ENCODE measurements at regions not wholly inside any gene's neighbourhood (a gene's known extent, or its start where the extent isn't known, plus 50 kb on each side); places are given as distances from the start of the nearest gene placed in this dataset.

DNA sequence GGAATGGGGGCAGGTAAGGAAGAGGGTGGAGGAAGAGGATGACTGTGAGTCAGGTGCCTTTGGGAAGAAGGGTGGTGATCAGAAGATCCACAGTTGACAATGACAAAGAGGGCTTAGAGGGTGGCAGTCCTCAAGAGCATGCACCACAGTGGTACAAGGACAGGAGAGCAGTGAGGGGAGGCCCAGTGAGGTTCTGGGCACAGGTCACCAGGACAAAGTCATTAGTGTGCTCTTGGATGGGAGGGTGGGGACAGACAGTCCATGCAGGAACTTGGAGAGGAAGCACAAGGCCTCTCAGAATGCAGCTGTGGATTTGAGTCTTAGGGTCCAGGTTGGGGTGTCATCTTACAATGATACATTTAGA, 75.1 kb downstream of the RHOU start:
- no peaks in the 10 kb centered on the region for H3K27me3 ChIP-seq (replicated peaks; ENCODE audit: insufficient read depth)
- no peak for ATAC-seq (ENCODE audit: insufficient number of reproducible peaks, low FRiP score, low read depth)

DNA sequence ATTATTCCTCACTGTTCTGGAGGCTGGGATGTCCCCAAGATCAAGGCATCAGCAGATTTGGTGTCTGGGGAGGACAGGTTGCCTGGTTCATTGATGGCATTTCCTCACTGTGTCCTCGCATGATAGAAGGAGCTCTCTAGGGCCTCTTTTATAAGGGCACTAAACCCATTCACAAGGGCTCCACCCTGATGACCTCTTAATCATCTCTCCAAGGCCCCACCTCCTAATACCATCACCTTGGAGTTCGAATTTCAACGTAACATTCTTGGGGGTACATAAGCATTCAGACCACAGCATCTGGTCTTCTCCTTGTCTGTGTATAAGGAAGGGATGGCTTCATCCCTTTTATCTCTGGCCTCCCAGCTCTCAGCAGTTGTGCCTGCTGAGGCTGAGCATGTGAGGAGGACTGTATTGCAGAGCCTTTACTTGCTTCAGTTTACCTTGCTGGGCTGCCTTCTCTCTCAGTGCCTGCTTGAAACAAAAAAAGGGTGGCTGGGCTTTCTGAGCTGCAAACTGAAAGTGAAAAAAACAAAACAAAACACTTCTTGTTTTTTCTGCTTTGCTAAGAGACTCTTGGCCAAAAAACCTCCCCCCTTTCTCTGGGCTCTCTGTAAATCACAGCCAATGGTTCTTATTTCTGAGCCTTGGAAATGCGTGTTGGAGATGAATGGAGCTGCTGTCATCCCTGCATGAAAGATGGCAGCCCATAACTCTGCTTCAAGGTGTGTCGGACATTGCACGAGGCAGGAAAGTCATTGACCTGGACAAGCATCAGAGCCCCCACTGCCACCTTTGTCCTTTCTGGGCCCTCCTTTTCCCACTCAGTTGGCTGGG, 75.8 kb downstream of the RHOU start:
- DNase-seq (ENCODE audit: low spot score) = no peak

More for the DNA sequence above, 75.1 kb downstream of the RHOU start:
- H3K9me3 ChIP-seq = no peaks in the 10 kb centered on the region
- DNase-seq (ENCODE audit: low spot score) = no peak
- H3K27ac ChIP-seq = no peak overlapping the region
- no peak overlapping the region for H3K4me3 ChIP-seq
- no peaks in the 10 kb centered on the region for H3K36me3 ChIP-seq
- TF ChIP-seq, protein P1, sequence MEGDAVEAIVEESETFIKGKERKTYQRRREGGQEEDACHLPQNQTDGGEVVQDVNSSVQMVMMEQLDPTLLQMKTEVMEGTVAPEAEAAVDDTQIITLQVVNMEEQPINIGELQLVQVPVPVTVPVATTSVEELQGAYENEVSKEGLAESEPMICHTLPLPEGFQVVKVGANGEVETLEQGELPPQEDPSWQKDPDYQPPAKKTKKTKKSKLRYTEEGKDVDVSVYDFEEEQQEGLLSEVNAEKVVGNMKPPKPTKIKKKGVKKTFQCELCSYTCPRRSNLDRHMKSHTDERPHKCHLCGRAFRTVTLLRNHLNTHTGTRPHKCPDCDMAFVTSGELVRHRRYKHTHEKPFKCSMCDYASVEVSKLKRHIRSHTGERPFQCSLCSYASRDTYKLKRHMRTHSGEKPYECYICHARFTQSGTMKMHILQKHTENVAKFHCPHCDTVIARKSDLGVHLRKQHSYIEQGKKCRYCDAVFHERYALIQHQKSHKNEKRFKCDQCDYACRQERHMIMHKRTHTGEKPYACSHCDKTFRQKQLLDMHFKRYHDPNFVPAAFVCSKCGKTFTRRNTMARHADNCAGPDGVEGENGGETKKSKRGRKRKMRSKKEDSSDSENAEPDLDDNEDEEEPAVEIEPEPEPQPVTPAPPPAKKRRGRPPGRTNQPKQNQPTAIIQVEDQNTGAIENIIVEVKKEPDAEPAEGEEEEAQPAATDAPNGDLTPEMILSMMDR (IDR thresholded peaks at IDR 0.05) = no peak
- peaks cover 3 to 12% of the 10 kb centered on the region in 2 donors for H3K4me1 ChIP-seq (ENCODE audit: control insufficient read depth in 1 of 2, low read depth in 2 of 2)

DNA sequence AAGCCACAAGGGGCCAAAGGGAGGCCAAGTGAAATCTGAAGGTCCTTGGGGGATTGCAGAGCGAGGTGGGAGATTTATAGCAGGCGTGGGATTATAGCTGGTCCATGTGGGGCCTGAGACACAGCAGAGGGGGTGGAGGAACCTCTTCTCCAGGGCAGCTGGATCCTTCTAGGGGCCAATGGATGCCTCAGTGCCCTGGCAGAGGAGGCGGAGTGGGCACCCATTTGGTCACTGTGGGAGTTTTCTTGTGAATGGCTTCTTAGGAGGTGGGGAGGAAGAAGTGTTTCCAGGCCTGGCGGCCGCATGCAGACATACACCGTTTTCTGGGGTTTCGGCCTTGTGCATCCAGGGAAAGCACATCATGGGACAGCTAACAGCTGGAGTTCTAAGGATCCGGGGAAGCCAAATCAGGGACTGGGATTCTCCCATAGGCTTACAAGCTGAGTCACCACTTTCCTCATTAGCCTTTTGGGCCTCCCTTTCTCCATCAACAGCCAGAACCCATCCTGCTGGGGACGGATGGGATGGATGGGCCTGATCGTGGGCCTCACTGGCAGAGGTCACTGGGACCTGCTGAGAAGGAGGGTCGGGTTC, 76.5 kb downstream of the RHOU start:
- H3K36me3 ChIP-seq = no peaks in the 10 kb centered on the region
- no peak overlapping the region for H3K4me3 ChIP-seq
- peaks cover 3 to 12% of the 10 kb centered on the region in 2 donors for H3K4me1 ChIP-seq (ENCODE audit: control insufficient read depth in 1 of 2, low read depth in 2 of 2)
- DNase-seq (ENCODE audit: low spot score) (no peak), ATAC-seq (ENCODE audit: insufficient number of reproducible peaks, low FRiP score, low read depth) (no peak)
- no peaks in the 10 kb centered on the region for H3K9me3 ChIP-seq
- H3K27ac ChIP-seq = no peak overlapping the region
- no peaks in the 10 kb centered on the region for H3K27me3 ChIP-seq (replicated peaks; ENCODE audit: insufficient read depth)
- TF ChIP-seq, protein P1 (IDR thresholded peaks at IDR 0.05) = no peak

More for the DNA sequence above, 75.8 kb downstream of the RHOU start:
- TF ChIP-seq, protein P1 (IDR thresholded peaks at IDR 0.05) = no peak
- no peak overlapping the region for H3K4me3 ChIP-seq
- peaks cover 3 to 12% of the 10 kb centered on the region in 2 donors for H3K4me1 ChIP-seq (ENCODE audit: control insufficient read depth in 1 of 2, low read depth in 2 of 2)
- H3K9me3 ChIP-seq = no peaks in the 10 kb centered on the region
- no peak overlapping the region for H3K27ac ChIP-seq
- H3K36me3 ChIP-seq = no peaks in the 10 kb centered on the region
- H3K27me3 ChIP-seq (replicated peaks; ENCODE audit: insufficient read depth) = no peaks in the 10 kb centered on the region
- no peak for ATAC-seq (ENCODE audit: insufficient number of reproducible peaks, low FRiP score, low read depth)

DNA sequence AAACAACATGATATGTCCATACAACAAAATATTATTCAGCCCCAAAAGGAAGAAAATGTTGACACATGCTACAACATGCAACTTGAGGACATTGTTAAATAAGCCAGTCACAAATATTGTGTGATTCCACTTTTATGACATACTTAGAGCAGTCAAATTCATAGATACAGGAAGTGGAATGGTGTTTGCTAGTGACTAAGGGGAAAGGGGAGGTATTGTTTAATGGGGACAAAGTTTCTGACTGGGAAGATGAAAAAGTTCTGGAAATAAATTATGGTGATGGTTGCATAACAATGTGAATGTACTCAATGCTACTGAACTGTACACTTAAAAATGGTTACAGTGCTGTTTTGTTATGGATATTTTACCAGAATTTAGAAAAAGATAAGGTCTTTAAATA, 77.7 kb downstream of the RHOU start:
- Histone ChIP-seq H3K27ac (no peak overlapping the region), H3K36me3 (no peaks in the 10 kb centered on the region), H3K9me3 (no peaks in the 10 kb centered on the region), H3K4me1 (ENCODE audit: control insufficient read depth in 1 of 2, low read depth in 2 of 2) (peaks cover 3 to 12% of the 10 kb centered on the region in 2 donors), H3K4me3 (no peak overlapping the region), H3K27me3 (replicated peaks; ENCODE audit: insufficient read depth) (no peaks in the 10 kb centered on the region)
- ATAC-seq (ENCODE audit: insufficient number of reproducible peaks, low FRiP score, low read depth) (no peak), DNase-seq (ENCODE audit: low spot score) (no peak)
- TF ChIP-seq, protein P1 (IDR thresholded peaks at IDR 0.05) = no peak

DNA sequence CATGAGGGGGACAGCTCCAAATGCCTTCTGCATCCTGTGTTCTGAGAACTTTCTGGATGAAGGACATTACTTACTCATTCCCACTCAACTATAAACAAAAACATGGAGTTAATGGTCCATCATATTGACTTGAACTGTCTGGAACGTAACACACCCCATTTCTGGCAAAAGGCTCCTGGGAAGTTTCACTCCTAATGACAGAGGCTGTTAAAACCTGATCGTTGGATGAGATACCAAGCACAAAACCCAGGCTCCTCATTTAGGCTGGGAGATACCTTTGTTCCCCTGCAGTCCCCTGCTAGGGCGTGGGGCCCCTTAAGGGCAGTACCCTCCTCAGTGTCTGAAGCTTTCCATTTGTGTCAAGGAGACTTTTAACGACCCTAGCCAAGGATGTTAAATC, 78.9 kb downstream of the RHOU start:
- Histone ChIP-seq H3K9me3 (no peaks in the 10 kb centered on the region), H3K4me1 (ENCODE audit: control insufficient read depth in 1 of 2, low read depth in 2 of 2) (peaks cover 3 to 12% of the 10 kb centered on the region in 2 donors), H3K36me3 (no peaks in the 10 kb centered on the region), H3K27me3 (replicated peaks; ENCODE audit: insufficient read depth) (no peaks in the 10 kb centered on the region), H3K27ac (no peak overlapping the region), H3K4me3 (no peak overlapping the region)
- TF ChIP-seq, protein P1 (IDR thresholded peaks at IDR 0.05) = no peak
- DNase-seq (ENCODE audit: low spot score) = no peak
- no peak for ATAC-seq (ENCODE audit: insufficient number of reproducible peaks, low FRiP score, low read depth)

All from thoracic aorta (tissue), 2 donors.